ENCODE measurements at regions not wholly inside any gene's neighbourhood (a gene's known extent, or its start where the extent isn't known, plus 50 kb on each side); places are given as distances from the start of the nearest gene placed in this dataset.
"Not testable (repeated sequence)": the region's sequence is repeated elsewhere in the genome, so short reads cannot be mapped to it uniquely, and the experiment has no call there.

- peak; percentile 98 for DNase-seq (ENCODE audit: low read depth)
Measured at GRCh38 chr7:24052572-24053260, 231.3 kb upstream of the NPY start.

- no peak for DNase-seq (ENCODE audit: low read depth)
Measured at GRCh38 chr7:24054236-24054635, 229.8 kb upstream of the NPY start.

GRCh38 chr7:24057243-24057642 is 226.7 kb upstream of the NPY start:
- DNase-seq (ENCODE audit: low read depth), result no peak

GRCh38 chr7:24058953-24059352 is 225.0 kb upstream of the NPY start:
- no peak for DNase-seq (ENCODE audit: low read depth)

GRCh38 chr7:24059775-24060174 is 224.2 kb upstream of the NPY start:
- DNase-seq (ENCODE audit: low read depth), result no peak

- no peak for DNase-seq (ENCODE audit: low read depth)
Measured at GRCh38 chr7:24063721-24064120, 220.3 kb upstream of the NPY start.

- no peak for DNase-seq (ENCODE audit: low read depth)
Measured at GRCh38 chr7:24069751-24070150, 214.2 kb upstream of the NPY start.

- DNase-seq (ENCODE audit: low read depth), result no peak
Measured at GRCh38 chr7:24073651-24074420, 210.2 kb upstream of the NPY start.

- DNase-seq (ENCODE audit: low read depth), result peak; percentile 63
Measured at GRCh38 chr7:24075426-24075810, 208.6 kb upstream of the NPY start.

GRCh38 chr7:24082826-24083225 is 201.2 kb upstream of the NPY start:
- DNase-seq (ENCODE audit: low read depth), result no peak

- no peak for DNase-seq (ENCODE audit: low read depth)
Measured at GRCh38 chr7:24102988-24103387, 181.0 kb upstream of the NPY start.

GRCh38 chr7:24108906-24109376 is 175.0 kb upstream of the NPY start:
- no peak for DNase-seq (ENCODE audit: low read depth)

- no peak for DNase-seq (ENCODE audit: low read depth)
Measured at GRCh38 chr7:24110056-24110455, 173.9 kb upstream of the NPY start.

- DNase-seq (ENCODE audit: low read depth), result no peak
Measured at GRCh38 chr7:24113506-24113905, 170.5 kb upstream of the NPY start.

GRCh38 chr7:24115661-24116060 is 168.3 kb upstream of the NPY start:
- DNase-seq (ENCODE audit: low read depth), result peak; percentile 31

GRCh38 chr7:24117903-24118499 is 166.0 kb upstream of the NPY start:
- DNase-seq (ENCODE audit: low read depth), result not testable (repeated sequence)

GRCh38 chr7:24119852-24120251 is 164.1 kb upstream of the NPY start:
- no peak for DNase-seq (ENCODE audit: low read depth)

- DNase-seq (ENCODE audit: low read depth), result peak; percentile 58
Measured at GRCh38 chr7:24123076-24123475, 160.9 kb upstream of the NPY start.

- DNase-seq (ENCODE audit: low read depth), result no peak
Measured at GRCh38 chr7:24125765-24126164, 158.2 kb upstream of the NPY start.

- DNase-seq (ENCODE audit: low read depth), result no peak
Measured at GRCh38 chr7:24127930-24128329, 156.1 kb upstream of the NPY start.

GRCh38 chr7:24129597-24129996 is 154.4 kb upstream of the NPY start:
- peak; percentile 87 for DNase-seq (ENCODE audit: low read depth)

- no peak for DNase-seq (ENCODE audit: low read depth)
Measured at GRCh38 chr7:24130631-24131030, 153.4 kb upstream of the NPY start.

- DNase-seq (ENCODE audit: low read depth), result no peak
Measured at GRCh38 chr7:24133691-24134090, 150.3 kb upstream of the NPY start.

Data from M059J (cell line).